ENCODE measurements at regions not wholly inside any gene's neighbourhood (a gene's known extent, or its start where the extent isn't known, plus 50 kb on each side); places are given as distances from the start of the nearest gene placed in this dataset.

DNA sequence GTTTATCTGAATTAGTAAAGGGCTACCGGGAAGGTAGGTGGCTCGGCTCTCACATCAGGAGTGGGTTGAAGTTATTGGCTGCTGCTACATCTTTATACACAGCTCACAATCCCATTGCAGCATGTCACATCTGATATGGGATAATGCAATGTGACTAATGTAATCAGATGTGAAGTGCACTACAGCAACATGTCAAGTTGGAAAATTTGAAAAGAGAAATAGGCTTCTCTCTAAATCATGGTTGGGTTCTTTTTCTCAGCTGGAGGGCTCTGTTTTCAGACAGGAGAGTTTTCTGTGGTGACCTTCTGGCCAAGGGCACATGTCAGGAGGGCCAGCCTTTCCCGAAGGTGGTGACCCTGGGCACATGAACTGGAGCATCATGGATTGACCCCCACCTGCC is 337.5 kb downstream of the HRH4 start:
- DNase-seq: no peak

DNA sequence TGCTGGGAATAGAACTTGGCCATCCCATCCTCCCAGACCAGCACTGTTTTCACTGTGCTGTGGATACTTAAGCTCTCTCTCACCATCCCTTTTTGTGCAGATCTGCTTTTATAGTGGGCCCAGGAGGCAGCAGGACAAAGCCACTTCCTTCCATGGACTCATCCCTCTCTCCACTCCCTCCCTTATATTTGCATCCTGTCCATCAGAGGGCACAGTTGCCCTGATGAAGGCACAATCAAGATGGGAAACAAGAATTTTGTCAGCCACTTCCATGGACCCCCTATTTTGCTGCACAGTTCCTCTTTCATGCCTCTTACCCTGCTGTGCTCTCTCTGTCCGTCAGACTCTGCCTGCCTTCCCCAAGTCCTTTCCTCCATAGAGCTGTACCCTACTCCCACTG is 338.7 kb downstream of the HRH4 start:
- DNase-seq: no peak

DNA sequence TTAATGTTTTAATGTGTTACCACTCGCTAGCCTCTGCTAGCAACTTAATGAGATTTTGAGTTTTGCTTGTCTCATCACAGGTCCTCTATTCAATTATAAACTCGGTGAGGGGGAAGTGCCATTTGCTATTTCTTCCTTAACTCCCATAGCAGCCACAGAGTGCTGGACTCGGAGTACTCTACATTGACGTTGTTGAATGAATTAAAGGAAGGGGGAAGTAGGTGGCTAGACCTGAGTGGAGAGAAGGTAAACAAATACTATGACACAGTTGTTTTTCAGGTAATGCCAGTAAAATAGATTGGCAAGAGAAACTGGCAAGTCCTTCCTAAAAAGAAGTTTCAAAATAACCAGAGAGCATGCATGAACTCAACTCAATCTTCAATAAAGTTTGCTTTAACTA is 339.3 kb downstream of the HRH4 start:
- DNase-seq: no peak

GRCh38 chr18:24801001-24801400 is 340.6 kb downstream of the HRH4 start:
- DNase-seq: peak; percentile 50

GRCh38 chr18:24802456-24802855 is 342.0 kb downstream of the HRH4 start:
- no peak for DNase-seq

DNA sequence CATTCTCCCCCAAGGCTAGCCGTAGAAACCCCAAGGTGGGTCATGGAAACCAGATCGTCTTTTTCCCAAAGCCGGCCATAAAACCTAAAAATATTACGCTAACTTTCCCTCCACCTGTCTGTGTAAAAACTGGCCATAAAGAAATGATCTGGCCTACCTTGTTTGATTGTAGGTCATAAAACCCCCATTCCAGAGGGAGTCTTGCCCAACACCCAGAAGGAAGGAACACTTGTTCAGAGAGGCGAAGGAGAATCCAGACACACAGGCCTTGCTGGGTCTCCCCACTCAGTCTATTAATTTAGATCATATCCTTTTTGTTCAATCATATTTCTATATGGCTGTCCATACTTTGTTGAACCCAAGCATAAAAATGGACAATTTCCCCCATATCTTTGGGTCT is 344.7 kb downstream of the HRH4 start:
- no peak for DNase-seq

DNA sequence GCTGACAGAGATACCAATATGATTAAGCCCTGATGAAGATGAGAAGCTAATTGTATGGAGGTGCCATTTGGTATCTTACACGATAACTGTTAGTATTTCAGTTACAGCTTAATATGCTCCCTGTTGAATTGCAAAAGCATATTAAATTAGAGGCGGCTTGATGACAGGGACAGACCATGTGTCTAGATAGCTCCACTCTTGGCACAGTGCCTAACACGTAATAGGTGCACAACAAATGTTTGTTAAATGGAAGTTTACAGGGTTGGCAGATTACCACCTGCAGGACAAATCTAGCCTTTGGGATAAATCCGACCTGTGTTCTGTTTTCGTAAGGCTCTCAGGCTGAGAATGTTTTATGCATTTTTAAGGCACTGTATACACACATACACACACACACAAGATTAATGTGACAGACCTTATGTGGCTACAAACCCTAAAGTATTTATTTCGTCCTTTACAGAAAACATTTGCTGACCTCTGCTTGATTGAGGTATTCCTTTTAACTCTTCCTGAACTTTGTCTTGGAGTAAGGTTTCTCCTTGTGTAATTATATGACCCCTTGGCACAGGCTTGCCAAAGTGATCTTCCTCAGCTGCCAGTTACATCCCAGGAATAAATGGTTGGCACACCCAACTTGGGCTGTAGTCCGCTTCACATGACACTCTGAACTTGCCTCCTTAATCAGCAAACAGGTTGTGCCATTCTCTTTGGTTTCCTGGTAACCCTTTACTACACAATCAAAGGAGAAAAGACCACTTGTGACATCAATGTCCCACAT is 348.9 kb downstream of the HRH4 start:
- no peak for DNase-seq

DNA sequence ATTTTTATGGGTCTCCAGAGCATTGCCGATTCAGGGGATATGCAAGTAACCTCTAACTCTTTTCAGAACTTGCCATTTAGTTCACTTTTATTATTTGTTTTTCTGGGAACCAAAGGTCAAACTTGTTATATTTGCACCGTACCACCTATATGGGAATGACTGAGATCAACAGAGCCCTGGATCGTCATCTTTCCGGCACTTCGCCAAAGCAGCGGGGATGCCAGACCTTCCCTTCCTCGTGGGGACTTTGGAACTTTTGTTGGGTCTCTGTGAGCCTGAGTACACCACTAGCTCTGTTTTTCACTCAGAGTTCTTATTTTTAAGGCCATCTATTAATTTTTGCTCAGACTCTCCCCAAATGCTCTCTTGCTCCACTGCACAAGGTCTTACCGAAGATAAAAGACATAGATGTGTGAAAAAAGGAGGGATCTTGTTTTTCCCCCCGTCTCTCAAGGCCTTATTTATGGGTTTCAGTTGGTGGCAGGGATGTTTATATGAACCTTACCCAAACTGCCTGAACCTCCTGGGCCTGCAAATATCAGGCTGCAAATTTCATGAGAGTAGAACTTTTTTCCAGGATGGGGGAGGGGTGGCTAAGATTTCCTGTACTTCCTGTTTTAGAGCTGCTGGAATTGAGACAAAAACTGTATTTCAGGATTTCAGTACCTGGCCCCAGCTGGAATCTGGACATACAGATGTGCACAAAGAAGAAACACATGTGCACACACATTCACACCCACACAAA is 350.3 kb downstream of the HRH4 start:
- DNase-seq: no peak

DNA sequence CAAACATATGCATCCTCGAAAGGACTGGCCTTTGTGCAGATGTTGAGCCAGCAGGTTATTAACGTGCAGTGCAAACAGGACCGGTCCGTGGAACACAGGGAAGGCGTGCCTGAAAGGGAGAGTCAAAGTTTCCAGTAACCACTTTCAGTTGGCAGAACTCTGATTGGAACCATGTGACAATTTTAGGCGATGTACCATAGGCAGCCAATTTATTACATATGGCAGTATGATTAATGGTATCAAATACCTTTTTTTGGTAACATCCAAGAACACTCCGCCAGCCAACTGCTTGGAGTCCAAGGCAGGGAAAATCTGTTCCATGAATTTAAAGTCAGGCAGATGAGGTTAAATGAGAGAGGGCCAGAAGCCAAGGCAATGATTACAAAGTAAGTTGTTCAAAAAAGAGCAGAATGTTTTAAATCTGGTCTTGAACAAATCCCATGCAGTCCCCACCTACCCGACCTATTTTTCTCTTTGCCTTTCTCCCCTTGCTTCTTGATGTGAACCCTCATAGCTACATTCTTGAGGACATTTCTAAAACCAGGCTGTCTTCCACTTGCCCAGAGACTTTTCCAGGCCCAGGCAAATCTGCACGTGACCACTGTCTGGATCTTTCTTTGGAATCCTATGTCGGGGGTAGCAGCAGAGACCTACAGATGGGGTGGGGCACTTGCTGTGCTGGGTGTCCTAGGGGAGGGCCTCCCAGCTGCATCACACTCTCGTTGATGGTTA is 351.7 kb downstream of the HRH4 start:
- no peak for DNase-seq

DNA sequence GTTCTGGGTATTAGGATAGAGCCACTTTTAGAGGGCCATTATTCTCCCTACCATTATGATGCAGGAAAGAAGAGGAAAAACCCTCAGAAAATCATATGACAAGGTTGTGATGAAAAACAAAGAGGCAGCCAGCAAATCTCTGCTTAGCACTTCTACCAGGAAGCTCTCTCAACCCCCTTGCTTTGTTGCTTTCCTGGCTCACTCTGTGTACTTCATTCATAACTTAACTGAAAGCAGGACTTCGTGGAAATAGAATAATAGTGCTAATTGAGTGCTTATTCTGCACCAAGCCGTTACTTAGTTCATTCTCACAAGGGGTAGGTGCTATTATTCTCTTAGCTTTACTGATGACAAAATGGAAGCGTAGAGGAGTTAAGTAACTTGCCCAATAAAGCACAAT is 354.1 kb downstream of the HRH4 start:
- DNase-seq: no peak

DNA sequence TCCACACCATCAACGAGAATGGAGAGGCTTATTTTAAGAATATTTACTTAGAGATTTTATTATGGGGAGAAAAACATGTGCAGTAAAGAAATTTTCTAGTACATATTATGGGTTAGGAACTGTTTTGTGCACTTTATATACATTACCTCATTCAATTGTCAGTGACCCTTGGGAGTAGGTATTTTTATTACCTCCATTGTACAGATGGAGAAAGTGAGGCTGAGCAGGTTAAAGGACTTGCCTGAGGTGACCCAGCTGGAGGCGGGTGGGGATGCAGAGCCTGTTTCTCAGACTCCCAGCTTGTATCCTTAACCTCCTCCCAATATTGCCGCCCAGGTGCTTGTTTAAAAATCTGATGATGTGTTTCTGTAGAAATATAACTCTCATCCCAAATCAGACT is 356.7 kb downstream of the HRH4 start:
- DNase-seq: no peak

DNA sequence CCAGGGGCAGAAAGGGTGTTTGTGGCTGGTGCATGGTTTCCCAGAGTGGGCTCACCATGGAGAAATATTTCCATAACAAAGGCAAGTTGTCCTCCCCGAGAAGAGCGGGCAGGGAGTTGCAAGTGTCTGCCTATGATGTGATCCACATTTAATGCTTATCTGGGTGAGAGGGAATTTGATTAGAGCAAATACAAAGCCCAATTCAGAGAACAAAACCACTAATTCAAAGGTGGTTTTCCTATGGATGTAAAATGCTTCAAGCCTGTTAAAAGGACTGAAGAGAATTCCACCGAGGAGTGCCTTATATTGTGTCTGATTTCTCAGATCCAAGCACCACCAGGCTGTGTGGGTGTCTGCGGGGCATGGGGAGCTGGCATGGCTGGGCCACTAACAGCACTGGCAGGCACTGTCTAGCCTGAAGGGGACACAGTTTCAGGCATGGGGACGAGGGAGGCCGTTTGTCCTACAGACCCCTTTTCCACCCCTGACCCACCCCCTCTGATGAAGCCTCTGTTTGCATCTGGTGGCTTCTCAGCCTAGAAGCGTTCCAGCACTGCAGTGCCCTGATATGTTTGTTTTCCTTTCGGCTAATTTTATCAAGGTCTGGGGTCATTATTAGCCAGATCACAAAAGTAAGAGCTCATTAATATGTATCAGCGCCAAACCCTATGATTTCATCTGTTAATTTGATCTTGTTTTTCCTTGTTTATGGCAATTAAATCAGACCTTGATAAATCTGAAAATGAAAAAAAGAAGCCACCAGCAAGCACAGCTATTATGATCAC is 357.3 kb downstream of the HRH4 start:
- no peak for DNase-seq

- no peak for DNase-seq
These were observed 358.0 kb downstream of the HRH4 start for GRCh38 chr18:24818441-24818840.

DNA sequence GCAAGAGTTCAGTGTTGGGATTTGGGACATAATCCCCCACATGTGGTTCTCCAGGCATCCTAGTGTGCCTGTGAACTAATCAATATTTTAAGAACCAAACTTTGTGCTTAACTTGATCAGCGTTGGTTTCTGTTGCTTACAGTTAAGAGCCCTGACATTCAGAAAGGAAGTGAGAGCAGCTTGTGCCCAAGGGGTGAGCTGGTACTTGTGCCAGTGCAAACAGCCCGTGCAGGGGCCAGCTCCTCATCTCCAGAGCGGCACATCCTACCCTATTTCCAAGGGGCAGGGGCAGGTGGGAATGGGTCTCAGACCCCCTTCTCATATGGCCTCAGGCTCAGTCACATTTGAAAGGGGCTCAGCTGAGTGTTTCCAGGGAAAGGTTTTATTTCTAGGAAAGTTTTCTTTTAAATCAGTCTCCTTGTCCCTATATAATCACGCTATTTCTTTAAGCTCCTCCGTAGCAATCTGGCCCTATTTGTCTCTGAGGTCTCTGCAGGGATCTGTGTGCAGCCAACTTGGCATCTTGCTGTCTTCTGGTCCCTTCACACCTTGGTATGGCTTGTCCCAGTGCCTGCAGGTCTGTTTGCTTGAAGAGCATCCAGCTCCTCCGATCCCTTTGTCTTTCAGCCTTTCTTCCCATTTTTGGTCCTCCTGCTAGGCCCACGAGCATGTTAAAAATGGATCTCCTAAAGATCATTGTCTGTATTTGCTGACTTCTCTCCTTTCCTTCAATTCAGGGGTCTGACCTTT is 358.9 kb downstream of the HRH4 start:
- no peak for DNase-seq

GRCh38 chr18:24825397-24825796 is 365.0 kb downstream of the HRH4 start:
- no peak for DNase-seq

DNA sequence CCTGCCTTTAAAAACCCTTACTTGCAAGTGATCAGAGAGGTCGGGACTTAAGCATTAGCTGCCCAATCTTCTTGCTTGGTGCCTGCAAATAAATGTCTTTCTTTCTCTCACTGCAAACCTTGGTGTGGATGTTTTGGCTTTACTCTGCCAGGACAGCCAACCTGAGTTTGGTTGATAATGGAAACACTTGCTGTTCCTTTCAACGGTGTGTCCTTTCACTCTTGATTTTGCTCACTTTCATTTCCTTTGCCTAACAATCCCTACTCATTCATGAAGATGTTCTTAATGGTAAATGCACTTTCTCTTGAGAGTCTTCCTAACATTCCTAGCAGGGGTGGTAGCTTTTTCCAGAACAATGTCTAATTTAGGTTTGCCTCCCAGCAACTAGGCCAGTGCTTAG is 366.2 kb downstream of the HRH4 start:
- no peak for DNase-seq

DNA sequence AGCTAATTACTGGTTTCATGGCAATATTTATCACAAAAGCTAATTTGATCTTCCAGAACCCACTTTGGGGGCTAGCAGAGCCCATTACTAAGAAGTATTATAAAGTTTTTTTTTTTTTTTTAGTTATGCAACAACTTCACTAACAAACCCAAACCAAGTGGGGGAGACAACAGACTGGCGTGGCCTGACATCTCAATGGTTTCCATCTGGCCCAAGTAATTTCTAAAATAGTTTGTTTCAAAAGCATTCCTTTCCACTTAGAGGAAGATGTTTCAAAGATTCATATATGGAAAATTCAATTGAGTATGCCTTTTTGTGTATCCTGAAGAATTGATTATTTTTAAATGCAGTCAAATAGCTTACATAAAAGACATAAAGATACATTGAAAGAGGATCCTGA is 367.1 kb downstream of the HRH4 start:
- peak; percentile 46 for DNase-seq

DNA sequence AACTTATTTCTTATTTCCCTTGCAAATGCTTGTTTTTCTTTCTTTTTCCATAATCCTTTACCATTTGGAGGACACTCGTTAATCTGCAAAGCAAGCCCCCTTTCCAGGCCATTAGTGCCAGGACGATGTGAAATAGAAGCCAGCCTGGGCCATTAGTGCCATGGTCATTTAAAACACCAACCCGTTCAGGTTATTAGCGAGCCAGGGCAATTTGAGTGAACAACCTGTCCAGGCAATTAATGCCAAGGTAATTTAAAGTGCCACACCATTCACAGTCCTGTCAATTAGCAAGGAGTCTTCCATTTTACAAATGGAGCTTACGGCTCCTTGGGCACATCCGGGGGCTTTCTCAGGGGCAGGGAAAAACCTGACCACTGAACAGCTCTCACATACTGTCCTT is 370.6 kb downstream of the HRH4 start:
- DNase-seq: no peak

DNA sequence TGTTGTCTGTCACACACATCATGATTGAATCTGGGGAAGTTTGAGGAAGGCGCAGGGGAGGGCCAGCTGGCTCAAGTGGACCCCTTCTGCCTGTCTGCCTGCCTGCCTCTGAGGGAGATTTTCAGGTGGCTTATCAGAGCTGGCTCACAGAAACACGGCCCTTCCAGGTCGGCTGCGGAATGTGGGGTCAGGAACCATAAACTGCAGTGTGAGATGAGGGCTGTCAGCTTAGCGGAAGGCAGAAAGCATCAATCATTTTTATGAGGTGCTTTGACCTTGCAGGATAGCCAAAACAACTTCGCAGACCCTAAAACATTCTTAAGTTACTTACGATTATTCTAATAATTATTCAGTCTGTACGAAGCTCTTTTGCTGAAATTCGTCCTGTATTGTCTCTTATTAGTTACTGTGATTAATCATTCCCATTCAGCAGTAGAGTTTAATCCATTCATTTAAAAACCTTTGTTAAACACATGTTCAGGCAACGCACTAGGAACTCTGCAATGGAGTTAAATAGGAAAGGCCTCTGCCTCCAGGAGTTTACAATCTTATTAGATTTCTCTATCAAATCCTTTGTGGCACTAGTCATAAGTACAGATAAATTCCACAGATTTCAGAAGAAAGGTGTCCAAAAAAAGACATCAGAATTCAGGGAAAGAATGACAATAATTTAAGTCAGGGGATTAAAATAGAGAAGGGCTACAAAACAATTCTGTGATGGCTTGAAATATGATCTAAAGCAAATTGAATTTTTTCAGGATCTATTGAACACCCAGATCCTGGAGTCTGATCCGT is 371.6 kb downstream of the HRH4 start:
- DNase-seq: no peak

DNA sequence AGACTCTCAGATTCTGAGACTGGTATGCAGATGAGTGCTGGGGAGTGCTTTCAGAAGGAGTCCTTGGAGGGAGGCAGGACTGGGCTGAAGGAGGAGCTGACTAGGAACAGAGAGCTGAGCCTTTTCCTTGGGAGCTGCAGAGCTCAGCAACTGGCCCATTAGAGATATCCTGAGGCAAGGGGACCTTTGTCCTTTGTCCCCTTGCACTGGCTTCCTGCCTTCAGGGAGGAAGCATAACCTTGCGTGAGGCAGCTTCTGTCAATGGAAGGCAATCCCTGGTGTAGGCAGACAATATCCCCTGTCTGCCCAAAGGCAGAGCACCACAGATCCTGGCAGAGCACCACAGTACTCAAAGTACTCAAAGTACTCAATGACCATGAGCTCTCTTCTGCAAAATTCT is 375.3 kb downstream of the HRH4 start:
- no peak for DNase-seq

GRCh38 chr18:24837066-24837465 is 376.6 kb downstream of the HRH4 start:
- DNase-seq: peak; percentile 99

DNA sequence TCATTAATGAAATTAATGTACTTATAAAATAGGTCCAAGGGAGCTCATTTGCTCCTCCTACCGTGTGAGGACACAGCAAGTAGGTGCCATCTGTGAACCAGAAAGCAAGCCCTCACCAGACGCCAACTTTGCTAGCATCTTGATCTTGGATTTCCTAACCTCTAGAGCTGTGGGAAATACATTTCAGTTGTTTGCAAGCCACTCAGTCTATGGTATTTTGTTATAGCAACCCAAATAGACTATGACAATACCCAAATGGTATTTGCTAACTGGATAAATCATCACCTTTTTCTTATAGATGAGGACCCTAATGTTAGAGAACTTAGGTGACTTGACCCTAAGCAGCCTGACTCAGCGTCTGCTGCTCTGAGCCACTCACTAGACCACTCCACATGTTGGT is 379.6 kb downstream of the HRH4 start:
- peak; percentile 67 for DNase-seq
